Naive thymus-derived CD4-positive, alpha-beta T cell (primary cell): ENCODE measurements at regions not wholly inside any gene's neighbourhood (a gene's known extent, or its start where the extent isn't known, plus 50 kb on each side); places are given as distances from the start of the nearest gene placed in this dataset.

ENCODE experiments used
- ATAC-seq: fragments of 150-1000 bp; cut with Tn5 transposase; 2 replicates; pipeline ENCODE4 v1.10.0; 2021; ENCODE audit warnings: mild to moderate bottlenecking, moderate library complexity
- CTCF ChIA-PET: fragments of 350-600 bp; sonication (Branson Sonifier 250); formaldehyde crosslinking; loops from one replicate; lab custom pipeline; 2021; ENCODE audit warnings: antibody characterized with exemption; lab: Charles Lee
- POLR2A ChIA-PET: fragments of 350-600 bp; sonication (Branson Sonifier 250); formaldehyde crosslinking; loops from one replicate; lab custom pipeline; 2021; ENCODE audit warnings: antibody characterized with exemption, inconsistent platforms; lab: Charles Lee
- DNase-seq, 9 donors: peaks; one replicate each; pipeline versions ENCODE4 v3.0.0 to v3.0.0-alpha.2; 2020 to 2022; ENCODE audit warnings: mixed read lengths in 1 of 9
- H3K27ac ChIP-seq: one replicate; pipeline ENCODE4 v1.7.0; 2013; ENCODE audit warnings: mild to moderate bottlenecking, low read depth, low read length, moderate library complexity
- H3K27me3 ChIP-seq, 2 donors: one replicate each; pipeline ENCODE4 v1.7.0; 2013; ENCODE audit warnings: low read length in 2 of 2, mild to moderate bottlenecking in 2 of 2, moderate library complexity in 2 of 2; ENCODE audit not compliant: control insufficient read depth in 2 of 2, insufficient read depth in 2 of 2
- H3K36me3 ChIP-seq, 3 experiments: 1 replicate in 2 of 3; 2 replicates in 1 of 3; pipeline ENCODE4 v1.7.0; 2013; ENCODE audit warnings: low read length in 3 of 3, mild to moderate bottlenecking in 3 of 3, moderate library complexity in 1 of 3; ENCODE audit not compliant: insufficient read depth in 3 of 3, control insufficient read depth in 2 of 3
- H3K4me1 ChIP-seq, 2 donors: one replicate each; pipeline ENCODE4 v1.7.0; 2013; ENCODE audit warnings: low read length in 2 of 2, mild to moderate bottlenecking in 2 of 2, moderate library complexity in 1 of 2; ENCODE audit not compliant: control insufficient read depth in 2 of 2, insufficient read depth in 2 of 2
- H3K4me3 ChIP-seq: 2 replicates; pipeline ENCODE4 v1.7.0; 2013; ENCODE audit warnings: mild to moderate bottlenecking, low read length
- H3K9me3 ChIP-seq, 3 experiments: 1 replicate in 2 of 3; 2 replicates in 1 of 3; pipeline ENCODE4 v1.7.0; 2013; ENCODE audit warnings: low read length in 3 of 3; ENCODE audit not compliant: control insufficient read depth in 2 of 3
- H3K27ac Mint-ChIP-seq, 9 donors: one replicate each; pipeline ENCODE4 v1.8.0; 2020 to 2022; ENCODE audit warnings: mixed read lengths in 9 of 9, mild to moderate bottlenecking in 8 of 9, moderate library complexity in 5 of 9, inconsistent platforms in 2 of 9
- H3K27me3 Mint-ChIP-seq, 5 donors: one replicate each; pipeline ENCODE4 v1.8.0; 2021 to 2022; ENCODE audit warnings: mixed read lengths in 5 of 5, mild to moderate bottlenecking in 1 of 5
- H3K36me3 Mint-ChIP-seq, 5 donors: one replicate each; pipeline ENCODE4 v1.8.0; 2020 to 2022; ENCODE audit warnings: mixed read lengths in 5 of 5, mild to moderate bottlenecking in 3 of 5, inconsistent platforms in 1 of 5
- H3K4me1 Mint-ChIP-seq, 7 donors: one replicate each; pipeline ENCODE4 v1.8.0; 2020 to 2022; ENCODE audit warnings: mixed read lengths in 7 of 7, mild to moderate bottlenecking in 3 of 7, inconsistent platforms in 1 of 7
- H3K4me3 Mint-ChIP-seq, 10 donors: one replicate each; pipeline ENCODE4 v1.8.0; 2020 to 2022; ENCODE audit warnings: mild to moderate bottlenecking in 10 of 10, mixed read lengths in 10 of 10, moderate library complexity in 6 of 10, inconsistent platforms in 2 of 10
- H3K9me3 Mint-ChIP-seq, 11 donors: one replicate each; pipeline ENCODE4 v1.8.0; 2020 to 2022; ENCODE audit warnings: mixed read lengths in 11 of 11, mild to moderate bottlenecking in 4 of 11, inconsistent platforms in 1 of 11, moderate library complexity in 1 of 11
- intact Hi-C, 2 donors: fragments of 100-400 bp; cut with micrococcal nuclease; formaldehyde crosslinking; loops; one replicate each; pipeline ENCODE4 v1.15.1; 2023

- H3K27ac Mint-ChIP-seq, result no peak overlapping the region
- Histone ChIP-seq H3K27ac (no peak overlapping the region), H3K27me3 (peaks cover 14 to 45% of the 10 kb centered on the region in 2 donors), H3K9me3 (no peaks in the 10 kb centered on the region), H3K36me3 (no peaks in the 10 kb centered on the region), H3K4me1 (peaks cover 2 to 12% of the 10 kb centered on the region in 2 donors), H3K4me3 (no peak overlapping the region)
- H3K4me1 Mint-ChIP-seq, result peaks cover 25 to 51% (median 47%) of the 10 kb centered on the region in 7 donors
- ChIA-PET POLR2A (no interaction called here), CTCF (interaction anchor here (0.9 kb wide), 1 partner anchor 13 kb away, joined by 4 read pairs; no protein-coding TSS in a partner anchor)
- peaks cover 0 to 8% (median 0%) of the 10 kb centered on the region in 5 donors for H3K36me3 Mint-ChIP-seq
- ATAC-seq, result no peak
- peaks cover 0 to 9% (median 0%) of the 10 kb centered on the region in 11 donors for H3K9me3 Mint-ChIP-seq
- no peak for DNase-seq
- peaks cover 80 to 95% (median 87%) of the 10 kb centered on the region in 5 donors for H3K27me3 Mint-ChIP-seq
- H3K4me3 Mint-ChIP-seq, result peak overlapping the region in 8 of 10 donors; percentile 18 to 93 (median 68)
- intact Hi-C loops, result loop anchor here in 1 of 2 donors (5.0 kb wide), 1 partner anchor 735 kb away; the partner anchor contains the start of gene ALX4
These were observed 102.8 kb upstream of the HSD17B12 start for GRCh38 chr11:43577566-43578264.

DNA sequence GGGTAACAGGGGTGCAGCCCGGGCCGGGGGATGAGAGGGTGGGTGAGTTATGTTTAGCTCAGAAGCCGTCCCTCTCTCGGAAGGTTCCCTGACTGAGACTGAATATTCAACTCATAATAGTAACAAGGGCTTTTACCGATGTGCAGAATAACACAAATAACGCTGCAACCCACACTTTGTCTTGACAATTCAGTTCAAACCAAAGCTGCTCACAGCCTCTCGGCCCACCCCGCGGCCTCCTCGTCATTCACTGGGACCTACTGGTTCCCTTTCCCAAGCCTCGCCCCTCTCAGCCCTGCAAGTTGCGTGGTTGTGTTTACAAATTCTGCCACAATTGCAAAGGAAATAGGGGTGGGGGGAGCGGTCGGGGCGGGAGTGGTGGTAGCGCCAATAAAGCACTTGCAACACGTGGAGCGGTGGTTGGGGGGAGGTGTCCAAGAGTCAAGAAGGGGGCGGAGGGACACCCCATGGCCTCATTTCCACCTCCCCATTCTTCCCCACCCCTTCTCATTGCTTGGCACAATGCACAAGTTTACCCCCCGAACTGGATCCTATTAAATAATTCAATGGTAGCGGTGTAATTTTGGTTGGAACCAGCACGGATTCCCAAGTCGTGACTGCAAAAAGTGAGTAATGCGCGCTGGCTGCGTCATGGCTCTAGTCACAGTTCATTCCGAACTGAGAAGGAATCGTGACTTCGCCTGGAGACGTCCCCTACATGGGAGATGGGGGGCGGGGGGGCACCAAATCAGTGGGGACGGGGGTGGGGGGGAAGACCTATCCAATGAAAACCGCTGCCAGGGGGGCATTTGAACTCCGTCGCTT, 102.0 kb upstream of the HSD17B12 start:
- H3K36me3 ChIP-seq, result no peaks in the 10 kb centered on the region
- ChIA-PET CTCF (no interaction called here), POLR2A (no interaction called here)
- H3K4me1 ChIP-seq, result peaks cover 2 to 12% of the 10 kb centered on the region in 2 donors
- Mint-ChIP-seq H3K9me3 (peaks cover 0 to 9% (median 0%) of the 10 kb centered on the region in 11 donors), H3K4me3 (peak overlapping the region; percentile 65 to 93 (median 77)), H3K27ac (no peak overlapping the region), H3K4me1 (peaks cover 25 to 52% (median 47%) of the 10 kb centered on the region in 7 donors), H3K27me3 (peaks cover 80 to 95% (median 86%) of the 10 kb centered on the region in 5 donors), H3K36me3 (peaks cover 0 to 8% (median 0%) of the 10 kb centered on the region in 5 donors)
- peaks cover 14 to 42% of the 10 kb centered on the region in 2 donors for H3K27me3 ChIP-seq
- no peak overlapping the region for H3K27ac ChIP-seq
- intact Hi-C loops, result loop anchor here in 1 of 2 donors (5.0 kb wide), 1 partner anchor 734 kb away; the partner anchor contains the start of gene ALX4
- H3K9me3 ChIP-seq, result no peaks in the 10 kb centered on the region
- ATAC-seq, result no peak
- H3K4me3 ChIP-seq, result no peak overlapping the region
- DNase-seq, result no peak

DNA sequence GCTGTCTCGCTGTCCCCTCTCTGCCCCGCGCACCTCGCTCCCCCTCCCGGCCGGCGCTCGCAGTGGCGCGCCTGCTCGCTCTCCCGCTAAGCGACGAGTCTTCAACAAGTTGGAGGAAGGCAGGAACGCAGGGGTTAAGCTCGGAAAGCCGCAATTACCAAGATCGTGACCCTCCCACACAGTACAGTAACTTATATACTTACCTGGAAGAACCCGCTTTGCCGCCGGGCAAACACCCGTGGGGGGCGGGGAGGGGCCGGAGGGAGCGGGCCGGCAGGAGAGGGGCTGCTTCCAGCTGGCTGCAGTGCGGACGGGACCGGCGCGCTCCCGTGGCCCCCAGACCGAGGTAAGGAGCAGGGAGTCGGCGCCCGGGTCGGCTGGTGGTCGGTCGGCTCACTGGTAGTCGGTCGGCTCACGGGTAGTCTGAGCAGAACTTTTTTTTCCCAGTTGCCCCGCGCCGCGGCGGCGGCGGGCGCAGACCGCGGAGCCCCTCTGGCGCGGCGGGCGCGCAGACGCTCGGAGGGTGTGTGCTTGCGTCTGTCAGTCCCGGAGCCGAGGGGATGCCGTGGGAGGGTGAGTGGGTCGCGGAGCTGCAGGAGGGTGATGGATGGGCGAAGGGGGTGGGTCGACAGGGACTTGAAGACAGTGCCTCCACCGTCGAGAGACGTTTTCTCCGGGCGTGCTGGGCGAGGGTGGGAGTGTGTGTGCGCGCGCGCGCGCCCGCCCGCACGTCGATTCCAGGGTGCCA, 101.2 kb upstream of the HSD17B12 start:
- Mint-ChIP-seq H3K4me3 (peak overlapping the region; percentile 66 to 93 (median 84)), H3K27me3 (peaks cover 80 to 95% (median 84%) of the 10 kb centered on the region in 5 donors), H3K36me3 (peaks cover 0 to 8% (median 0%) of the 10 kb centered on the region in 5 donors), H3K9me3 (peaks cover 0 to 9% (median 0%) of the 10 kb centered on the region in 11 donors), H3K4me1 (peaks cover 24 to 52% (median 48%) of the 10 kb centered on the region in 7 donors), H3K27ac (no peak overlapping the region)
- no peaks in the 10 kb centered on the region for H3K9me3 ChIP-seq
- no peaks in the 10 kb centered on the region for H3K36me3 ChIP-seq
- H3K4me3 ChIP-seq, result peak overlapping the region; percentile 37
- POLR2A ChIA-PET, result no interaction called here
- H3K4me1 ChIP-seq, result peaks cover 2 to 12% of the 10 kb centered on the region in 2 donors
- DNase-seq (peak in 2 of 9 donors; percentile 8 to 51), ATAC-seq (peak; percentile 23)
- CTCF ChIA-PET, result no interaction called here
- intact Hi-C loops, result loop anchor here in 1 of 2 donors (5.0 kb wide), 1 partner anchor 733 kb away; the partner anchor contains the start of gene ALX4
- H3K27ac ChIP-seq, result no peak overlapping the region
- peaks cover 14 to 40% of the 10 kb centered on the region in 2 donors for H3K27me3 ChIP-seq

- H3K4me3 ChIP-seq, result peak overlapping the region; percentile 37
- H3K9me3 ChIP-seq, result no peaks in the 10 kb centered on the region
- Mint-ChIP-seq H3K4me1 (peaks cover 20 to 52% (median 47%) of the 10 kb centered on the region in 7 donors), H3K4me3 (peak overlapping the region; percentile 53 to 93 (median 84)), H3K36me3 (peaks cover 0 to 8% (median 0%) of the 10 kb centered on the region in 5 donors), H3K9me3 (peaks cover 0 to 9% (median 0%) of the 10 kb centered on the region in 11 donors), H3K27ac (peak overlapping the region in 1 of 9 donors; percentile 42), H3K27me3 (peaks cover 80 to 95% (median 84%) of the 10 kb centered on the region in 5 donors)
- intact Hi-C loops, result loop anchor here in 1 of 2 donors (5.0 kb wide), 1 partner anchor 732 kb away; the partner anchor contains the start of gene ALX4
- no peaks in the 10 kb centered on the region for H3K36me3 ChIP-seq
- ChIA-PET POLR2A (no interaction called here), CTCF (no interaction called here)
- ATAC-seq (no peak), DNase-seq (no peak)
- peaks cover 14 to 40% of the 10 kb centered on the region in 2 donors for H3K27me3 ChIP-seq
- peaks cover 2 to 12% of the 10 kb centered on the region in 2 donors for H3K4me1 ChIP-seq
- no peak overlapping the region for H3K27ac ChIP-seq
These were observed 100.6 kb upstream of the HSD17B12 start for GRCh38 chr11:43579919-43580276.

- H3K4me1 Mint-ChIP-seq, result peaks cover 16 to 48% (median 41%) of the 10 kb centered on the region in 7 donors
These were observed 99.7 kb upstream of the HSD17B12 start for GRCh38 chr11:43580735-43581369.

More at GRCh38 chr11:43580735-43581369, 99.7 kb upstream of the HSD17B12 start:
- intact Hi-C loops, result no loop called here
- ATAC-seq (no peak), DNase-seq (no peak)
- Mint-ChIP-seq H3K36me3 (peaks cover 0 to 8% (median 0%) of the 10 kb centered on the region in 5 donors), H3K27ac (peak overlapping the region in 2 of 9 donors; percentile 25 to 54), H3K27me3 (peaks cover 81 to 94% (median 84%) of the 10 kb centered on the region in 5 donors), H3K9me3 (peaks cover 0 to 9% (median 0%) of the 10 kb centered on the region in 11 donors), H3K4me3 (peak overlapping the region; percentile 51 to 93 (median 85))
- peaks cover 11 to 38% of the 10 kb centered on the region in 2 donors for H3K27me3 ChIP-seq
- no peaks in the 10 kb centered on the region for H3K36me3 ChIP-seq
- no peak overlapping the region for H3K27ac ChIP-seq
- ChIA-PET CTCF (no interaction called here), POLR2A (no interaction called here)
- peak overlapping the region; percentile 27 for H3K4me3 ChIP-seq
- no peaks in the 10 kb centered on the region for H3K9me3 ChIP-seq
- peaks cover 2 to 12% of the 10 kb centered on the region in 2 donors for H3K4me1 ChIP-seq
